ENCODE measurements at regions not wholly inside any gene's neighbourhood (a gene's known extent, or its start where the extent isn't known, plus 50 kb on each side); places are given as distances from the start of the nearest gene placed in this dataset.

DNA sequence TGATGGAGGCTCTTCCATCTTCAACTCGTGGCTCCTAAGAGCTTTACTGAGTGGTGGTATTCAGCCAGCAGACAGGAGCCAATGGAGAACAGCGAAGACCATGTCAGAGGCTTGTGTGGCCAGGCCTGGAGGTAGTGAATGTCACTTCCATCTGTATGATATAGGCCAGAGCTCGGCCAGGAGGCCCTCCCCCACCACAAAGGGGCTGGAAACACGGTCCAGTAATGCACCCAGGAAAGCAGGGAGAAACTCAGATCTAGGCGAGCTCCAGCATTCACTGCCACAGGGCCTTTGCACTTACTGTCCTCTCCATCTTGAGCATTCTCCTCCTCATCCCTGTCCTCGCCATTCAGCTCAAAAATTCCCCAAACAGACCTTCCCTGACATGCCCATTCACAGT, 555.3 kb upstream of the C16orf82 start:
- TF ChIP-seq, protein P1, sequence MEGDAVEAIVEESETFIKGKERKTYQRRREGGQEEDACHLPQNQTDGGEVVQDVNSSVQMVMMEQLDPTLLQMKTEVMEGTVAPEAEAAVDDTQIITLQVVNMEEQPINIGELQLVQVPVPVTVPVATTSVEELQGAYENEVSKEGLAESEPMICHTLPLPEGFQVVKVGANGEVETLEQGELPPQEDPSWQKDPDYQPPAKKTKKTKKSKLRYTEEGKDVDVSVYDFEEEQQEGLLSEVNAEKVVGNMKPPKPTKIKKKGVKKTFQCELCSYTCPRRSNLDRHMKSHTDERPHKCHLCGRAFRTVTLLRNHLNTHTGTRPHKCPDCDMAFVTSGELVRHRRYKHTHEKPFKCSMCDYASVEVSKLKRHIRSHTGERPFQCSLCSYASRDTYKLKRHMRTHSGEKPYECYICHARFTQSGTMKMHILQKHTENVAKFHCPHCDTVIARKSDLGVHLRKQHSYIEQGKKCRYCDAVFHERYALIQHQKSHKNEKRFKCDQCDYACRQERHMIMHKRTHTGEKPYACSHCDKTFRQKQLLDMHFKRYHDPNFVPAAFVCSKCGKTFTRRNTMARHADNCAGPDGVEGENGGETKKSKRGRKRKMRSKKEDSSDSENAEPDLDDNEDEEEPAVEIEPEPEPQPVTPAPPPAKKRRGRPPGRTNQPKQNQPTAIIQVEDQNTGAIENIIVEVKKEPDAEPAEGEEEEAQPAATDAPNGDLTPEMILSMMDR (IDR thresholded peaks at IDR 0.05 in 2 of 3, conservative IDR thresholded peaks at IDR 0.05 in 1 of 3; ENCODE audit: control insufficient read depth in 2 of 3, extremely low read depth in 1 of 3, insufficient read depth in 1 of 3, low read depth in 3 of 3, low read length in 3 of 3): no peak
- TF ChIP-seq, protein P2, sequence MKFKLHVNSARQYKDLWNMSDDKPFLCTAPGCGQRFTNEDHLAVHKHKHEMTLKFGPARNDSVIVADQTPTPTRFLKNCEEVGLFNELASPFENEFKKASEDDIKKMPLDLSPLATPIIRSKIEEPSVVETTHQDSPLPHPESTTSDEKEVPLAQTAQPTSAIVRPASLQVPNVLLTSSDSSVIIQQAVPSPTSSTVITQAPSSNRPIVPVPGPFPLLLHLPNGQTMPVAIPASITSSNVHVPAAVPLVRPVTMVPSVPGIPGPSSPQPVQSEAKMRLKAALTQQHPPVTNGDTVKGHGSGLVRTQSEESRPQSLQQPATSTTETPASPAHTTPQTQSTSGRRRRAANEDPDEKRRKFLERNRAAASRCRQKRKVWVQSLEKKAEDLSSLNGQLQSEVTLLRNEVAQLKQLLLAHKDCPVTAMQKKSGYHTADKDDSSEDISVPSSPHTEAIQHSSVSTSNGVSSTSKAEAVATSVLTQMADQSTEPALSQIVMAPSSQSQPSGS (IDR thresholded peaks at IDR 0.05; ENCODE audit: low read length): no peak
- TF ChIP-seq, protein P3, sequence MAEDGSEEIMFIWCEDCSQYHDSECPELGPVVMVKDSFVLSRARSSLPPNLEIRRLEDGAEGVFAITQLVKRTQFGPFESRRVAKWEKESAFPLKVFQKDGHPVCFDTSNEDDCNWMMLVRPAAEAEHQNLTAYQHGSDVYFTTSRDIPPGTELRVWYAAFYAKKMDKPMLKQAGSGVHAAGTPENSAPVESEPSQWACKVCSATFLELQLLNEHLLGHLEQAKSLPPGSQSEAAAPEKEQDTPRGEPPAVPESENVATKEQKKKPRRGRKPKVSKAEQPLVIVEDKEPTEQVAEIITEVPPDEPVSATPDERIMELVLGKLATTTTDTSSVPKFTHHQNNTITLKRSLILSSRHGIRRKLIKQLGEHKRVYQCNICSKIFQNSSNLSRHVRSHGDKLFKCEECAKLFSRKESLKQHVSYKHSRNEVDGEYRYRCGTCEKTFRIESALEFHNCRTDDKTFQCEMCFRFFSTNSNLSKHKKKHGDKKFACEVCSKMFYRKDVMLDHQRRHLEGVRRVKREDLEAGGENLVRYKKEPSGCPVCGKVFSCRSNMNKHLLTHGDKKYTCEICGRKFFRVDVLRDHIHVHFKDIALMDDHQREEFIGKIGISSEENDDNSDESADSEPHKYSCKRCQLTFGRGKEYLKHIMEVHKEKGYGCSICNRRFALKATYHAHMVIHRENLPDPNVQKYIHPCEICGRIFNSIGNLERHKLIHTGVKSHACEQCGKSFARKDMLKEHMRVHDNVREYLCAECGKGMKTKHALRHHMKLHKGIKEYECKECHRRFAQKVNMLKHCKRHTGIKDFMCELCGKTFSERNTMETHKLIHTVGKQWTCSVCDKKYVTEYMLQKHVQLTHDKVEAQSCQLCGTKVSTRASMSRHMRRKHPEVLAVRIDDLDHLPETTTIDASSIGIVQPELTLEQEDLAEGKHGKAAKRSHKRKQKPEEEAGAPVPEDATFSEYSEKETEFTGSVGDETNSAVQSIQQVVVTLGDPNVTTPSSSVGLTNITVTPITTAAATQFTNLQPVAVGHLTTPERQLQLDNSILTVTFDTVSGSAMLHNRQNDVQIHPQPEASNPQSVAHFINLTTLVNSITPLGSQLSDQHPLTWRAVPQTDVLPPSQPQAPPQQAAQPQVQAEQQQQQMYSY (CRISPR knock-in tag; IDR thresholded peaks at IDR 0.05): no peak
- TF ChIP-seq SRF (IDR thresholded peaks at IDR 0.05; ENCODE audit: low read depth in 2 of 2, low read length in 2 of 2): no peak
- TF ChIP-seq SIX5 (IDR thresholded peaks at IDR 0.05; ENCODE audit: low read depth, low read length, severe bottlenecking): no peak
- no peak for TF ChIP-seq KAT2A (conservative IDR thresholded peaks at IDR 0.05; ENCODE audit: control insufficient read depth, low read depth, low read length)
- no peak for TF ChIP-seq CREB1 (IDR thresholded peaks at IDR 0.05; ENCODE audit: low read depth)
- TF ChIP-seq RAD21 (IDR thresholded peaks at IDR 0.05; ENCODE audit: insufficient read depth, low read depth, low read length): no peak
- TF ChIP-seq FOXM1 (IDR thresholded peaks at IDR 0.05; ENCODE audit: low read depth, low read length): no peak
- no peak for TF ChIP-seq SREBF2 (IDR thresholded peaks at IDR 0.05; ENCODE audit: low read length)
- TF ChIP-seq, protein P4, sequence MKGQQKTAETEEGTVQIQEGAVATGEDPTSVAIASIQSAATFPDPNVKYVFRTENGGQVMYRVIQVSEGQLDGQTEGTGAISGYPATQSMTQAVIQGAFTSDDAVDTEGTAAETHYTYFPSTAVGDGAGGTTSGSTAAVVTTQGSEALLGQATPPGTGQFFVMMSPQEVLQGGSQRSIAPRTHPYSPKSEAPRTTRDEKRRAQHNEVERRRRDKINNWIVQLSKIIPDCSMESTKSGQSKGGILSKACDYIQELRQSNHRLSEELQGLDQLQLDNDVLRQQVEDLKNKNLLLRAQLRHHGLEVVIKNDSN (IDR thresholded peaks at IDR 0.05; ENCODE audit: borderline replicate concordance, extremely low read length, insufficient read depth, low read depth, low read length): no peak
- no peak for TF ChIP-seq POLR2AphosphoS5 (IDR thresholded peaks at IDR 0.05; ENCODE audit: low read length)
- TF ChIP-seq NFYA (IDR thresholded peaks at IDR 0.05; ENCODE audit: borderline replicate concordance, low read depth, low read length): no peak

All from GM12878 (cell line).